HAP-1 (cell line): ENCODE measurements at regions not wholly inside any gene's neighbourhood (a gene's known extent, or its start where the extent isn't known, plus 50 kb on each side); places are given as distances from the start of the nearest gene placed in this dataset.

Experiments
- DNase-seq, 2 experiments: peaks; one replicate each; pipeline ENCODE4 v3.0.0-alpha.2; 2016 to 2020; ENCODE audit warnings: low spot score in 2 of 2
- H3K27me3 ChIP-seq: fragments of 250-450 bp; sonication (Bioruptor Pico); 2 replicates; pipeline ENCODE4 v1.5.1; 2020; ENCODE audit warnings: low read depth, mild to moderate bottlenecking, moderate library complexity
- H3K36me3 ChIP-seq: fragments of 250-450 bp; sonication (Bioruptor Pico); replicated peaks from 2 replicates; pipeline ENCODE4 v1.5.1; 2020; ENCODE audit warnings: mild to moderate bottlenecking
- H3K4me1 ChIP-seq: fragments of 250-450 bp; sonication (Bioruptor Pico); 2 replicates; pipeline ENCODE4 v1.5.1; 2020; ENCODE audit warnings: mild to moderate bottlenecking
- H3K4me3 ChIP-seq: fragments of 250-450 bp; sonication (Bioruptor Pico); 2 replicates; pipeline ENCODE4 v1.5.1; 2020; ENCODE audit warnings: mild to moderate bottlenecking, moderate library complexity
- H3K9me3 ChIP-seq: fragments of 250-450 bp; sonication (Bioruptor Pico); 2 replicates; pipeline ENCODE4 v1.5.1; 2020; ENCODE audit warnings: mild to moderate bottlenecking, moderate library complexity
- in situ Hi-C: fragments of 300-500 bp; cut with MboI; formaldehyde crosslinking; loops from 3 replicates; pipeline ENCODE4 v1.14.3; 2020; ENCODE audit warnings: low sequenced_read_pairs, inconsistent platforms, mixed read lengths

DNA sequence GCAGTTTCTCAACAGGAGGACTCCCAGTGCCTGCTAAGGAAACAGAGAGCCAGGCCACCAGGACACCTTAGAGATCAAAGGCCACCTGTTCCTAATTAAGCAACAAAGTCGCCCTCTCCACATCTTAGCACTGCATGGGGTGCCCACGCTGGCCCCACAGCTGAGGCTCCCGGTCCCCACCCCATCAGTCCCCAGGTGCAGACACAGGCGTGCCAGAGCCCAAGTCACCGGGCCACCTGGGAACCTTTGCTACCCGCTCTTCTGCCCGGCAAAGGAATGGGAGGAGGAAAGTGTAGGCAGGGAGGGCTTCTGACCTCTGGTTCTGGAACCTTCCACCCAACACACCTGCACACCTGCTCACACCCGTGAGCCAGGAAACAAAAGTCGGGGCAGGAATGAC is 85.5 kb upstream of the PRR5 start:
- no peak overlapping the region for H3K4me3 ChIP-seq
- H3K27me3 ChIP-seq = no peaks in the 10 kb centered on the region
- in situ Hi-C loops = no loop called here
- H3K36me3 ChIP-seq = no peaks in the 10 kb centered on the region
- peaks cover 6% of the 10 kb centered on the region; the same call in 1 of the 2 replicates for H3K9me3 ChIP-seq
- no peaks in the 10 kb centered on the region for H3K4me1 ChIP-seq
- DNase-seq = no peak

DNA sequence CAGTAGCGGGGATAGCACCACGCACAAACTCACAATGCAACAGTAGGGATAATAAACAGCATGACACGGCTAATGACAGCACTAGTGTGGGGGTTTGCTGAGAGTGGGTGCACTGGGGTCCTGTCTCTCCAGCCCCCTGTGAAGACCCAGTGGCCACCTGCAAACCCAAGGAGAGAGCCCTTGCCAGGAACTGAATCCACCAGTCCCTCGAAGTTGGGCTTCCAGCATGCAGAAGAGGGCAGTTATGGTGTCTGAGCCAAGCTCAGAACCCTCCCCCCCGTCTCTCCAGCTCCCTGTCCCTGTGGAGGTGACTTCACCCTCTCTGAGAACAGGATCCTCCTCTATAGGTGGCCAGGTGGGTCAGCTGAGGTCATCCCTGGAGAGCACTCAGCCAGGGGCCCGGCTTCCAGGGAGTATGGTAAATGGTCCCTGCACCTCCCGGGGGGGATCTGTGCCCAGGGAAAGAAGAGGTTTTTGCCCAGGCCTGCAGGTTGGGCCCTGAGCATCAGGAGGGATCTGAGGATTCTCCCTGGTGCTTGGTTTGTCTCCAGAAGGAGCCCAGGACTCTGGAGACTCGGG is 86.3 kb upstream of the PRR5 start:
- Histone ChIP-seq H3K4me3 (no peak overlapping the region), H3K27me3 (no peaks in the 10 kb centered on the region), H3K36me3 (no peaks in the 10 kb centered on the region), H3K9me3 (peaks cover 6% of the 10 kb centered on the region; the same call in 1 of the 2 replicates), H3K4me1 (no peaks in the 10 kb centered on the region)
- DNase-seq = no peak
- in situ Hi-C loops = no loop called here

DNA sequence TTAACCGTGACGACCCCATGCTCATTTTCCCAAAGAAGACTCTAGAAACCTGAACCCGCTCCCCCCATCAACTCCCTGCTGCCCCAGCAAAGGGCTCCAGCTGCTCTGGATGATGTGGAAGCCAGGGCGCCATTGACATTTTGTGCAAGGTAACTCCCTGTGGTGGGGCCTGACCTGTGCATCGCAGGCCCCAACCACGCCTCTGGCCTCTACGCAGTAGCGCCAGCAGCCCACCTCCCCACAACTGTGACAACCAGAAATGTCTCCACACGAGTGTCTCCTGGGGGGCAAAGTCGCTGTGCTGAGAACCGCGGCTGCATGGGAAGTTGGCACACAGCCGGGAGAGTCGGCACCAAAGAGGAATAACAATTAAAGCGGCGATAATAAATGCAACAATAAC is 86.9 kb upstream of the PRR5 start:
- in situ Hi-C loops = no loop called here

DNA sequence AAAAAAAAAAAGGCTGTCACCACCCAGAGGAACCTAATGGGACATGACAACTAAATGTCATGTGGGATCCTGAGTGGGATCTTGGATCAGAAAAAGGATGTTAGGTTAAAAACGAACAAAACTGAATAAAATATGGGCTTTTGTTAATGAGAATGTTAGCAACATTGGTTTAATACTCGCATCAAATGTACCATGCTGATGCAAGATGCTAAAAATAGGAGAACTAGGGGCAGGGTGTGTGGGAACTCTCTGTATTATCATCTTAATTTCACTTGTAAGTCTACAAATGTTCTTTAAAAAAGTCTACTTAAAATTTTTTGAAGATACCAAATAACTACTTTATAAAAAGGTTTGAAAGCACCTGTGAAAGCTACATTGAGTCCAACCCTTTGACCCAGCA is 88.8 kb upstream of the PRR5 start:
- DNase-seq = no peak
- Histone ChIP-seq H3K4me1 (no peaks in the 10 kb centered on the region), H3K4me3 (no peak overlapping the region), H3K27me3 (no peaks in the 10 kb centered on the region), H3K9me3 (peaks cover 6% of the 10 kb centered on the region; the same call in 1 of the 2 replicates), H3K36me3 (no peaks in the 10 kb centered on the region)
- in situ Hi-C loops = no loop called here

More for the DNA sequence above, 86.9 kb upstream of the PRR5 start:
- no peak for DNase-seq
- Histone ChIP-seq H3K4me1 (no peaks in the 10 kb centered on the region), H3K4me3 (no peak overlapping the region), H3K9me3 (peaks cover 6% of the 10 kb centered on the region; the same call in 1 of the 2 replicates), H3K36me3 (no peaks in the 10 kb centered on the region), H3K27me3 (no peaks in the 10 kb centered on the region)

DNA sequence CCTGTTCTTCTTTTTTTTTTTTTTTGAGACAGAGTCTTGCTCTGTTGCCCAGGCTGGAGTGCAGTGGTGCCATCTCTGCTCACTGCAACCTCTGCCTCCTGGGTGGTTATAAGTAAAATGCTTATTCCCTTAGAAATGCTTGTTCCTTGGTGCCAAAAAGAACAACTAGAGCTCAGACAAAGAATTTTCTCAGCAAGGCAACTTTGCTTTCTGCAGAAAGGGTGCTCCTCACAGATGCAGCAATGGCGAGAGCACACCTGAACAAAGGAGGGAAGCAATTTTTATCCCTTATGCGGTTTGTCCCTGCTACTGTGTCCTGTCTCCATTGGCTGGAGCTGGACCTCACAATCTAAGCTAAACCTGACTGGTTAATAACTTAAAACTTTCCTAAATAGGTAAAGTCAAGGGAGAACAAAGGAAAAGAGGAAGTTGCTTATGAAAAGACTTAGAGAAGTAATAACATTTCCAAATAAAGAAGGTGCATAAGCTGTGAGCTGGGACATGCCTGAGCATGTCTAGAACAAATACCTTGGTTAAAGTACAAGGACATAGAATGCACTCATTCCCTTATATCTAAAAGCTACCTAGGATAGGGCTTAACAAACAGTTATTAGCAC is 90.0 kb upstream of the PRR5 start:
- Histone ChIP-seq H3K9me3 (peaks cover 6% of the 10 kb centered on the region; the same call in 1 of the 2 replicates), H3K4me1 (no peaks in the 10 kb centered on the region), H3K27me3 (no peaks in the 10 kb centered on the region), H3K36me3 (no peaks in the 10 kb centered on the region), H3K4me3 (no peak overlapping the region)
- in situ Hi-C loops = no loop called here
- no peak for DNase-seq

DNA sequence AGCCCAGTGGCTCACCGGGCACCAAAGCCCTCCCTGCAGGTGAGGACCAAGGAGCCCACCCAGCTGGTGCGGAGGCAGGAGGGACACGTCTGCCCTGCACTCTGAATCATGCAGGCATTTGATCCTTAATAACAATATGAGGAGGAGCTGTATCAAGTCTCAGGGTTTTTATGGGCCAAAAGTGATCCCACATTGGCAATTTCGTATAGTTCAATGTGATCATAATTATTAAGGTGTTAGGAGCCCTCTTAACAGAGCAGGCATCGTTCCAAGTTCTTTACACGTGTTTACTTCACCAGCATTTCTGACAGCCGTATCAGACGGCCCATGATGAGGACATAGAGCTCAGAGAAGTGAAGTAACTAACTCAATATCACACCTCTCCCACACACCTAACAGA is 91.9 kb upstream of the PRR5 start:
- H3K27me3 ChIP-seq = no peaks in the 10 kb centered on the region
- H3K36me3 ChIP-seq = no peaks in the 10 kb centered on the region
- no peak for DNase-seq
- in situ Hi-C loops = no loop called here
- no peaks in the 10 kb centered on the region for H3K4me1 ChIP-seq
- no peak overlapping the region for H3K4me3 ChIP-seq
- peaks cover 6% of the 10 kb centered on the region; the same call in 1 of the 2 replicates for H3K9me3 ChIP-seq

DNA sequence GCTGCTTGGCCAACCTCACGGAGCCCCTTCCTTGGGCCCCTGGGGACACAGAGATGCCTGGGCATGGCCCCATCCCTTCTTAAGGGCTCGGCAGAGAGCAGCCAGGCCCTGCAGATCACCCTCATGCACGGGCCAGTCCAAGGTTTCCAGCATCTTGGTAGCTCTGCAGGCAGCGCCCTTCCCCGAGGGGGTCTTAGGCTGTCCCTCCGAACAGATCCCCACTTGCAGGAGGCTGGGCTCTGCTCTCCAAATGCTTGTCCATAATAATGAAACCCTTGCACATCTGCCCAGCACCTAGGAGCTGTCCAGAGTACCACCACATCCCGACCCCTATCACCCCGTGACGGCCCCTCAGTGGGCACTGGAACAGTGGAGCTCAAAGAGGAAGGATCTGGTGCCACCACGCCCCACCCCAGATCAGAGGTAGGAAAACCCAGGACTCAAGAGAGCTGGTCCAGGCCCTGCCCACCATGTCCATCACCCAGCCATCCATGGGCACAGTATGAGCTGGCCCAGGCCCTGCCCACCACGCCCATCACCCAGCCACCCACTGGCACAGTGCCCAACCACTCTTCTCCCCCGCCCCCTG is 92.5 kb upstream of the PRR5 start:
- no peak for DNase-seq
- in situ Hi-C loops = no loop called here
- peaks cover 6% of the 10 kb centered on the region; the same call in 1 of the 2 replicates for H3K9me3 ChIP-seq
- H3K4me1 ChIP-seq = no peaks in the 10 kb centered on the region
- H3K36me3 ChIP-seq = no peaks in the 10 kb centered on the region
- H3K27me3 ChIP-seq = no peaks in the 10 kb centered on the region
- H3K4me3 ChIP-seq = no peak overlapping the region

DNA sequence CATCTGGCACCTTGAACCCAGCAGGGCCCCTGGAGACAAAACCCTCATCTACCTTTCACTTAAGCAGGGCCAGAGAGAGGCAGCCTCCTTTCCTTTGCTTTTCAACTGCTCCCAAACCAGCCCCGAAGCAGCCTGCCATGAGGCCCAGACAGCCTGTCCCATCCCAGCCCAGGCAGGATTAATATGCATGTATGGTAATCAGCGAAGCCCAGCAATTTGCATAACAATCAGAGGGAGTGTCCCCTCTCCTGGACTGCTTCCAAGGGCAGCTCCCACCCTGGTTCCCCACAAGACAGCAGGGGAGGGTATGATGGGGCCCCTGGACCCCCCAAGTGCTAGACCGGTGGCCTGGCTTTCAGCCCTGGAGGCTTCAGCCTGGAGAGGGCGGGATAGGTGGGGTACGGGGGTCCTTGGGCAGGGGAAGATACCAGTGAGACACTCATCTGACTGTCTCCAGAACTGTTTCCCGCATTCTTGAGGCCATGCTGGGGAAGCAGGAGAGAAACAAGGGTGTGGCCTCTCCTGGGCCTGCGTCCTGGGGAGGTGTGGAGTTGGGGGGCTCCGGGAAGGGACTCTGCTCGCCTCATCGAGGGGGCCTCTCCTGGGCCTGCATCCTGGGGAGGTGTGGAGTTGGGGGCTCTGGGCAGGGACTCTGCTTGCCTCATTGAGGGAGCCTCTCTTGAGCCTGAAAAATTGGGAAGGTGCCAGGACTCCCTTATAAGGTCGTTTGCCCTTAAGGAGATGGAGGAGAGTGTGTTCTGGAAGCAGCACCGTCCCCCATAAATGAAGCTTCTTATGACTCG is 93.2 kb upstream of the PRR5 start:
- Histone ChIP-seq H3K27me3 (no peaks in the 10 kb centered on the region), H3K4me3 (no peak overlapping the region), H3K36me3 (no peaks in the 10 kb centered on the region), H3K9me3 (peaks cover 6% of the 10 kb centered on the region; the same call in 1 of the 2 replicates), H3K4me1 (no peaks in the 10 kb centered on the region)
- in situ Hi-C loops = no loop called here
- DNase-seq = no peak

DNA sequence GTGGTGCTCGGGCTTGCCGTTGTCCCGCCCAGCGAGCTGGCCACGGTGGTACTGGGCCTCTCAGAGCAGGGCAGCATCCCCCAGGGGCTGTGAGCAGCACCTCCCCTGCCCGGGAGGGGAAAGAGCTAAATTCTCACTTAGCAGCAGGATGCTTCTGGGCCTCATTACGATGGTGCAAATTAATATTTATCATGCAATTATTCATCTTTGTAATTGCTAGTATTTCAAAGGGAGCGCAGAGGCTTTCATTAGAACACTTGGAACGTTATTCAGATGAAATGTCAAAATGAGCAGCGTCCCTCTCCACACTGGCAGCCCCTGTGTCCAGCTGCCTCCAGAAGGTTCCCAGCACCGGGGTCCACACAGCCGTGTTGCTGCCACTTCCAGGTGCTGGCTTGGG is 95.9 kb upstream of the PRR5 start:
- Histone ChIP-seq H3K4me3 (no peak overlapping the region), H3K9me3 (no peaks in the 10 kb centered on the region), H3K4me1 (no peaks in the 10 kb centered on the region), H3K36me3 (no peaks in the 10 kb centered on the region), H3K27me3 (no peaks in the 10 kb centered on the region)
- DNase-seq = no peak
- in situ Hi-C loops = no loop called here

DNA sequence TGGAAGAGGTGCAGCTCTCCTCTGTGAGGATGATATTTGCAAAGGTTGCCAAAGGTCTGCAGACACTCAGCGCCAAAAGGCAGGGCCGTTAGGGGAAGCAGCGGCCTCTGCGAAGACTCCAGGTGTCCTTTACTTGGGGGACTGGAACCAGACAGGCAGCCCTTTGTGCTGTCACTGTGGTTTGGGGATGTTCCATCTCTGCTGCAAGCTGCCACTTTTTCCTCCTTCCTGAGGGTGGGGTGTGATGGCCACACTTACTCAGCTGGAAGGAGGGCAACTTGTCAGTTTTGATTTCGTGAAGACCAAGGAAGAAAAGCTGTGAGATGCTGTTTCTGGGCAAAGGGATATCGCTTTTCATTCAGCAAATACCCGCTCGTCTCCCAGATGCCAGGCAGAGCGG is 96.5 kb upstream of the PRR5 start:
- H3K27me3 ChIP-seq = no peaks in the 10 kb centered on the region
- no peak overlapping the region for H3K4me3 ChIP-seq
- H3K9me3 ChIP-seq = no peaks in the 10 kb centered on the region
- in situ Hi-C loops = no loop called here
- no peaks in the 10 kb centered on the region for H3K36me3 ChIP-seq
- no peaks in the 10 kb centered on the region for H3K4me1 ChIP-seq
- DNase-seq = no peak

DNA sequence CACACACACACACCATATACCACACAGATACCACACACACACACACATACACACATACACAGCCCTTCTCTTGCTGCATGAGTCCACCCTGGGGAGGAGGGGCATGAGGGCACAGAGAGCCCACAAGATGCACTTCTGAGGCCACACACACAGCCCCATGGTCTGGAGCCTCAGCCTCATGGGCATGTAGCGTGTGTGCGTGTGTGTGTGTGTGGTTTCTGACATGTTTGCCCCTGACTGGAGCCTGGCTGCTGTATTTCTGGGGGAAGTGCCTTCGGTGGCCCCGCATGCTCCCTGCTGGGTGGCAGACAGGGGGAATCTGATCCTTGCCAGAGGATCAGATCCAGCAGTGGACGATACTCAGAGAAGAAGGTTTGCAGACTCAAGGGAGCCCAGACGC is 97.0 kb upstream of the PRR5 start:
- no peaks in the 10 kb centered on the region for H3K9me3 ChIP-seq
- no peak overlapping the region for H3K4me3 ChIP-seq
- DNase-seq = no peak
- H3K36me3 ChIP-seq = no peaks in the 10 kb centered on the region
- no peaks in the 10 kb centered on the region for H3K27me3 ChIP-seq
- H3K4me1 ChIP-seq = no peaks in the 10 kb centered on the region
- in situ Hi-C loops = no loop called here

DNA sequence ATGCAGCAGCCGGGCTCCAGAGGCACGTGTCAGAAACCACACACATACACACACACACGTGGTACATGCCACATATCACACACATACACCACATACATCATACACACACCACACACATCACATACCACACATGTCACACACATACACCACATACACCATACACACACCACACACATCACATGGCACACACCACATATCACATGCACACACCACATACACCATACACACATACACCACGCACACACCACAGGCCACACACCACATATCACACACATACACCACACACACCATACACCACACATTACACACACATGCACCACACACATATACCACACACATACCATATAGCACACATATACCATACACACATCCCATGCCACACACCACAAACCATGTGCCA is 97.5 kb upstream of the PRR5 start:
- no peak for DNase-seq
- no peaks in the 10 kb centered on the region for H3K27me3 ChIP-seq
- no peaks in the 10 kb centered on the region for H3K9me3 ChIP-seq
- no peak overlapping the region for H3K4me3 ChIP-seq
- no peaks in the 10 kb centered on the region for H3K4me1 ChIP-seq
- H3K36me3 ChIP-seq = no peaks in the 10 kb centered on the region
- in situ Hi-C loops = no loop called here

DNA sequence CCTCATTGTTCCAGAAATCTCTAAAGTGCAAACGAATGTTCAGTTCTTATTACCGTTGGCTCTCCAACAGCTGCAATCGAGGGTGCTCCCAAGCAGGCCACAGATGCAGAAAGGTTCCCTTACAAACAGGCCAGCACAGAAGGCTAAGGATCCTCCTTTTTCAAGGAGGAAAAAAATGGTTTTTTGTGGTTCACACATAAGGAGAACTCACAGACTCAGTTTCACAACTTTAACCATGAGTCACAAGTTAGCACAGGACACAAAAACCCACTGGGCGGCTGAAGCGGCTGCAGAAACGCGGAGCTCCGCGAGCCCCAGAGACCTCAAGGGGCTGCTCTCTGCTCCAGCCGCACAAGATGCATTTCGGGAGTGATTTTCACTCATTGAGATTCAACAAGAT is 98.2 kb upstream of the PRR5 start:
- Histone ChIP-seq H3K4me1 (no peaks in the 10 kb centered on the region), H3K4me3 (no peak overlapping the region), H3K27me3 (no peaks in the 10 kb centered on the region), H3K9me3 (no peaks in the 10 kb centered on the region), H3K36me3 (no peaks in the 10 kb centered on the region)
- in situ Hi-C loops = no loop called here
- no peak for DNase-seq

DNA sequence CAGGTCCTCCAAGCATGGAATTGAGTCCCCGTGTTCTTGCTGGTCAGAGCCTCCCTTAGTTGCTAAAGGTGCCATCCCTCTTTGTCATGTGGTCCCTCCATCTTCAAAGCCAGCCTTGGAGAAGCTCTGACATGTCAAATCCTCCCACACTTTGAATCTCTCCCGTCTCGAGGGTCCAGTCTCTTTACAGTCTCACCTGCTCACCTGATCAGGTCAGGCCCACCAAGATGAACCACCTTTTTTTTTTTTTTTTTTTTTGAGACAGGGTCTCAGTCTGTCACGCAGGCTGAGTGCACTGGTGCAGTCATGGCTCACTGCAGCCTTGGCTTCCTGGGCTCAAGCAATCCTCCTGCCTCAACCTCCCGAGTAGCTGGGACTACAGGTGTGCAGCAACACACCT is 100.3 kb upstream of the PRR5 start:
- no peak for DNase-seq
- H3K36me3 ChIP-seq = no peaks in the 10 kb centered on the region
- no peaks in the 10 kb centered on the region for H3K9me3 ChIP-seq
- no peaks in the 10 kb centered on the region for H3K27me3 ChIP-seq
- in situ Hi-C loops = no loop called here
- H3K4me1 ChIP-seq = no peaks in the 10 kb centered on the region
- no peak overlapping the region for H3K4me3 ChIP-seq
